ENCODE measurements at regions not wholly inside any gene's neighbourhood (a gene's known extent, or its start where the extent isn't known, plus 50 kb on each side); places are given as distances from the start of the nearest gene placed in this dataset.

GRCh38 chr10:31126593-31126992, 94.9 kb upstream of the ZNF438 start:
- no peak for TF ChIP-seq ZFX (IDR thresholded peaks at IDR 0.05)
- no peak for TF ChIP-seq CTCF (conservative IDR thresholded peaks at IDR 0.05)
